ENCODE measurements at regions not wholly inside any gene's neighbourhood (a gene's known extent, or its start where the extent isn't known, plus 50 kb on each side); places are given as distances from the start of the nearest gene placed in this dataset.
"Not testable (repeated sequence)": the region's sequence is repeated elsewhere in the genome, so short reads cannot be mapped to it uniquely, and the experiment has no call there.

DNA sequence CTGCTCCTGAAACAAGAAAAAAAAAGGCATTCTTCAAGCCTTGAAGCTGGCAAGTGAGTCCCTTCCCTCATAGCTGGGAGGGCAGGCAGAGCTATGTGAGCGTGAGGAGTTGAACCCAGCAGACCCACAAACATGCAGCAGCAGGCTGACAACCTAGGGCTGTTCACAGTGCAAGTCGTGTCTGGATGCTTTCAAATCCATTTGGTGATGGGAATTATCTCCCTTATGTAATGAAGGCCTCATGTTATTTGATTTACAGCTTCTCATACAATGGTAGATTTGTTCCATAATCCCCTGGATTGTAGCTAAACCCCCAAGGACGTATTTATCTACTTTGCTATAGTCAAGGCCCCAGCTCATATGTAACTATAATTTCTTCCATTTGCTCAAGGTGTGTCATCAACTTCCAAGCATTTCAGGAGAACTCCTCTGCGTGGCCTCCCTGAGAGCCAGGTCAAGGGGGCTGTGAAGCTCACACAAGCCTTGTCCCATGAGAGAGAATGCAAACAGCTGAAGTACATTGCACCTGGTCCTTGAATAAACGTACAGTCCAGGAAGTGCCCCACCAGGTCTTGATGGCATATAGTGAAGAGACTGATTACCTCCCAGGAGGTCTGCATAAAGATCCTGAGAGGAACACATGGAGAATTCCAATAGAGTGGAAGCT, 124.8 kb upstream of the SLC1A3 start:
- DNase-seq: no peak

DNA sequence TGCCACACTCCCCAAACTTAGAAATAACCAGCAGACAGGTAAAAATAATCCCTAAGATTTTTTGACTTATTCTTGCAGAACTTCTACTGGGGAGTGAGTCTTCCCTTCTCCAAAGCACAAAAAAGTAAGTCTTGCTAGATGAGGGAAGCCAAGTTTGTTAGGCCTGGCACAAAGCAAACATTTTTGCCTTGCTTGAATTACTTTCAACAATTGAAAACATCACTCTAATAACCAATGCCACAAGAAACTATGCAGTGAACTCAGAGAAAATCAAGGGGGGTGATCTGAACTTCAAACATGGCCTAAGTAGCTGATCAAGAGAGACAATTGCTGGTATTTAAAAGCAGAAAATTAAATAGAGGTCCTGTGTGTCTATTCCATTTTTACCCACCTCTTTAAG, 123.6 kb upstream of the SLC1A3 start:
- DNase-seq: no peak

DNA sequence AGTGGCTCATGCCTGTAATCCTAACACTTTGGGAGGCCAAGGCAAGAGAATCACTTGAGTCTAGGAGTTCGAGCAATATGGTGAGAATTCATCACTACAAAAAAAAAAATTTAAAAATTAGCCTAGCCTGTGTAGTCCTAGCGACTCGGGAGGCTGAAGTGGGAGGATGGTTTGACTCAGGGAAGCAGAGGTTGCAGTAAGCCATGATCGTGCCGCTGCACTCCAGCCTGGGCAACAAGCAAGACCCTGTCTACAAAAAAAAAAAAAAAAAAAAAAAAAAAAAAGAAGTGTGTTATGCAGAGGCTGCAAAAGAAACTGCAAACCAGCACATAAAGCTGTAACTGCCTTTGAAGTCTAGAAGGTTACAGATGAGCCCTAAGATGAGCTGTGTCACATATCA, 116.9 kb upstream of the SLC1A3 start:
- no peak for DNase-seq

DNA sequence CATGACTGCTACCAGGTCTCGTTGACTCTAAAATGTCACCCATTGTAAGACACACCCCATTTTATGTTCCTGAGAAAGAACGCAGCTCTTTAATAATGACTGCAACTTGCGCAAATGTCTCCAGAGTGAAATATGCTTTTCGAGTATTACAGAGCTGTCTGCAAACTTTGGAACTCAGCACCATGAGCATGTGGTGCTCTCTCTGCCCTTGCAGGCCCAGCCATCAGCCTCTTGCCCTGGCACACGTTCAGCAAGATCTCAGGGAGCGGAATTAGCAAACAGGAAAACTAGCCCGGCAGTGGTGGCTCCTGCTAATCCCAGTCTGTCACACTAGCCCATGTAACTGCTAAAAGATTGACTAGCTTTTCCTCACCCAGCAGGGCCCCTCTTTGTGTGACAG, 114.5 kb upstream of the SLC1A3 start:
- DNase-seq: no peak

DNA sequence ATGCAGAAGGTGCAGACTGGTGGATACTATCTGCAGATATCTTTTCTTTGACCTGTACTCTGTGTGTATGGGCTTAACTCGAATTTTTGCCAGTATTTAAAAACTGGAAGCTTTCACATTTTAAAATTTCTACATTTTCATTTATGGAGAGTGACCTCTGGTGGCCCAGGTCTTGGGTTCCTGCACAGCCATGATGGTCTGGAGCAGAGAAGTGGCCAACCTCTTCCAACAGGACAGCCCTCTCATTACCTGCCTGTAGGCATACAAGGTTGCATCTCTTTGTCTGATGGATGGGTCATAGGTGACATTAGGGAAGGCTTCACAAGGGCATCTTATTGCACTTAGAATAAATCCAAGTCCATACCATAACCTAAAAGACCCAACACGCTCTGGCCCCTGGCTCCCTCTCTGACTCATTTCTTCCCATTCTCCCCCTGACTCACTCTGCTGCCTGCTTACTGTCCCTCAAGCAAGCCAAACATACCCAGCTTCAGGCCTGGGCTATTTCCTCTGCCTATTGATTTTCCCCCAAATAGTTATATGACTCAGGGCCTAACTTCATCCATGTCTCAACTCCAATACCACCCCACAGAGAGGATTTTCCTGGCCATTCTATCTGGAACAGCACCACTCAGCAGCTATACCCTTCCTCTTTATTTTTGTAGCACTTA, 113.3 kb upstream of the SLC1A3 start:
- no peak for DNase-seq

DNA sequence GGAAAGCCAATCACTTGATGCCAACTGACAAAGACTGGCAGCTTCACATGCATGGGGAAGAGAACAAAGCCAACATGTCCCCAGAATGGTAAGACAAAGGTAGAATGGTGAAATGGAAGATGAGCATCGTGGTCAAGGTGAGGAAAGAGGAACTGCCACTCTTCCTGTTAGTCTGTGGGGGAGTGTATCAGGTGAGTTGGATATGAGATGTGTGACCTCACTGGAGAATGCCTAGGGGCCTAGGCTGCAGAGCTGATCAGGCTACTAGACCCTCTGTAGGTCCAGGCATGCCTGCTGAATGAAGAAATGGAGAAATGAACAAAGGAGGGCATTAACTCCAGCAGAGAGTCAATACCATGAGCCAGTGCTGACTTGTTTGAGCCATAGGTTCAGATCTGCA, 112.4 kb upstream of the SLC1A3 start:
- no peak for DNase-seq

DNA sequence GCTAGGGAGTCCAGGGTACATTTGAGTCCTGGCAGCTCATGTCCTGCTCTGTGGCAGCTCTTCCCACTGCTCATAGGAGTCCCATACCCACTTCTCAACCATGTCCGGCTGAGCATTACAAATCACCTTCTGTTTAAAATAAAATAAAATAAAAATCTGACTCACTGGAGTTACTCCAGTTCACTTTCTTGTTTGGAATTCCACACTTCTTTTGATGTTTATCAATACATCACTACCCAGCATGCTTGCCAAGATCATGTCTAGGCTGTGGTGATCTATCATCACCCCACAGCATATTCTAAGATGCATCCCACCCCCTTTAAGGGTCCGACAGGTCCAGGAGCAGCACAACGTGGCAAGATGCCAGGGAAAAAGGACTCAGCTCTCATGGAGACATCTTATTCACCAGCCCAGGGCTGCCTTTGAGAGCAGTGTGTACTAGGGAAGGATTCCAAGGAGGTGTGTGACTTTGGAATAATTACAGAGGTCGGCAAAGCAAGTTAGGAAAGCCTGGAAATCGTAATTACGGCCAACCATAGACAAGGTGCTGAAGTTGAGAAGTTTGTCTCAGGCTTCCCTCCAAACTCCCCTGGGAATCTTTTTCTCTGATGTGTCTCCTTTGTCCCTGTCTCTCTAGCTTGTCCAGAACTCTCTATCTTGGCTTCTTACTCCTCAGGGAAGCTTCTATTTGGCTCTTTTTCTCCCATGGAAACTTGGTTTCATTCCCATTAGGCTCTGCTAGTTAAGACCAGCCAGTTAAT, 111.4 kb upstream of the SLC1A3 start:
- DNase-seq: no peak

DNA sequence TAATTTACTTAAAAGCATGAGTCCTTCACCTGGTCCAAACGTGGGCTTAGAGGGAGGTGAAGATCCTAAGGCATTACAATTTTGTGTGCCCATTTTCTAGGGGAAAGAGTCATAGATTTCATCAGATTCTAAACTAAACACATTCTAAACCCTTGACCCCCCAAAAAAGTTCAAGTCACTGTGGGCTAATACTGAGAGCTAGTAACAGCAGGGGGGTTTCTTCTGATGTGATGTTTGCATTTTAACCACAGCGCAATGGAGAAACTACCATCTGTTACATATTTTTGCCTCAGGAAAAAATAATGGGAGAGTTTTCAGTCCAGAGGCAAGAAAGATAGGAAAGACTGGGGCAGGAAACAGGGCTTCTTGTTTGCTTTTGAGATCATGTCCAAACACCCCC, 110.8 kb upstream of the SLC1A3 start:
- no peak for DNase-seq

DNA sequence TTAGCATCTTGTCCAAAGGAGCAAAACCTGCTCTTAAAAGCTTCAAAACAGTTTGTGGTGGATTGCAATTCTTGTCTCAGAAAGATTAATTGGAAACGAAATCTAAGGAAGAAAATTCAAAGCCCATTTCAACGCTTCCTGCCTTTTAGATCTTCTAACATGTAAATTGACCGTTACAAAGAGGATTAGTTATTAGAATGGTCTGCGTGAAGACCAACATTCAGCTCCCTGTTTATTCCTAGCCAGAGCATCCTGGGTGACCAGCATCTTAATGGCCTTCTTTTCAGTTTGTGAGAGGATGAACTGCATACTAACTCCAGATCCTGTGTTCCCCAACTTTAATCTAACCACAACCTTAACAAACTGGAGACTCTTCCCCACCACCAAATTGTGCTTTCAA, 109.9 kb upstream of the SLC1A3 start:
- DNase-seq: no peak

DNA sequence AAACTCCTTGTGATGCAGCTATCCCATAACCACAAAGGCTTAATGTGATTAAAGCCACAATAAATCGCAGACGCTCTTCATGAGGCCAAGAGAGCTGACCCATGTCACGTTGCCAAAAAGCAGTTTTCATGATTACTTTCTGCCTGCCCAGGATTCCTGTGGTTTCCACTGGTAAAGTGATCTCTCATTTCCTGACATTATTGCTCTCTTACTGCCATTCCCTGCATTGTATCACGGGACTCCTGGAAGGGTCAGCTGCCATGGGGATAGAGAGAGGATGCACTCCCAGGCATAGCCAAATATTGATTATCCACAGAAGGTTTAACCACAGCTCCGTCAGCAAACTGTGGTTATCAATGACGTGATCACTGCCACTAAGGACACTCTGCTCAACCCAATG, 103.8 kb upstream of the SLC1A3 start:
- peak; percentile 15 for DNase-seq

DNA sequence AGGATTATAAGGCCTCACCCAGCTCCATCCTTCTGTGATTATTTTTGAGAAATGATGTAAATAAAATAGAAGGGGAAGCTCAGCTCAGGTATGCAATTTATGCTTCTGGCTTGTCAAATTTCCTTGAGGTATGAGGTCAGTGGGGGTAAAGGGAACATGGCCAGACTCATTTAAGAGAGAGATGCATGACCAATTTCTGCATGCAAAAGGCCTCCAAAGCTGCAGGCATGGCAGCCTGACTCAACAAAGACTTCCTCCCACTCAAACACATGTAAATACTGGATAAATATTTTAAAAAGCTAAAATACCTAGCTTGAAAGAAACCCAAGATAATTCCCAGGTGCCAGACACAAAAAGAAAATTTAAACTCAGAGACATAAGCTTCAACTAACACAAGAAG, 101.4 kb upstream of the SLC1A3 start:
- no peak for DNase-seq

DNA sequence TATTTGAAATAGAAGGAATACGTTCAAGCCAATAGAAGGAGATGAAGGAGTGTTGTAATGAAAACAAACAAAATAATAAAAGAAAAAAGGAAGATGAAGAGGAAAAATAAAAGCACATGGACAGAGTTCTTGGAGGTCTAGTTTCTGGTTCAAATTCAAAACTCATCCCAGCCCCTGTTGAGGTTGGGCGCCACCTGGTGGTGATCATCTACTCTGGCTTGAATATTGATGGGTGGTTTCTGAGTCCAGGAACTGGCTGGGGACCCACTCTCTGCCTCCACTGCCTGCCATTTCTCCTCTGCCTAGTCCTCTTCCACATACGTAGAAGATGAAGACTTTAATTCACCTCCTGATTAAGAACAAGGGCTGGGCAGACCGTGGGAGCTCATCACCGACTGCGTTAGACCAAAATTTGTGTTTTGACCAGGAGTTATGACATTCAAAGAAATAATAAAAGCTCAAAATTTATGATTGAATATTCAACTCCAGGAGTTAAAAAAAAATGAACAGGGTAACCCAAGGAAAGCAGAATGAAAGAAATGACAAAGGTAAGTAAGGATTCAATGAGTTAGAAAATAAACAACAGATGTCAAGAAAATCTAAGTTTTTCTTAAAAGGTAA, 99.0 kb upstream of the SLC1A3 start:
- DNase-seq: peak; percentile 65

DNA sequence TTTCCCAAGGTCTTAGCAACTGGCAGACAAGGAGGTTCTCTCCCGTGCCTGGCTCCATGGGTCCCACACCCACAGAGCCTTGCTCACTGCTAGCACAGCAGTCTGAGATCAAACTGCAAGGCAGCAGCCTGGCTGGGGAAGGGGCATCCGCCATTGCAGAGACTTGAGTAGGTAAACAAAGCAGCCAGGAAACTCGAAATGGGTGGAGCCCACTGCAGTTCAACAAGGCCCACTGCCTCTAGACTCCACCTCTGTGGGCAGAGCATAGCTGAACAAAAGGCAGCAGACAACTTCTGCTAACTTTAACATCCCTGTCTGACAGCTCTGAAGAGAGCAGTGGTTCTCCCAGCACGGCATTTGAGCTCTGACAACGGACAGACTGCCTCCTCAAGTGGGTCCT, 98.1 kb upstream of the SLC1A3 start:
- DNase-seq: not testable (repeated sequence)

DNA sequence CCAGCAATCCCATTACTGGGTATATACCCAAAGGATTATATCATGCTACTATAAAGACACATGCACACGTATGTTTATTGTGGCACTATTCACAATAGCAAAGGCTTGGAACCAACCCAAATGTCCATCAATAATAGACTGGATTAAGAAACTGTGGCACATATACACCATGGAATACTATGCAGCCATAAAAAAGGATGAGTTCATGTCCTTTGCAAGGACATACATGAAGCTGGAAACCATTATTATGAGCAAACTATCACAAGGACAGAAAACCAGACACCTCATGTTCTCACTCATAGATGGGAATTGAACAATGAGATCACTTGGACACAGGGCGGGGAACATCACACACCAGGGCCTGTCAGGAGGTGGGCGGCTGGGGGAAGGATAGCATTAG, 92.8 kb upstream of the SLC1A3 start:
- not testable (repeated sequence) for DNase-seq

DNA sequence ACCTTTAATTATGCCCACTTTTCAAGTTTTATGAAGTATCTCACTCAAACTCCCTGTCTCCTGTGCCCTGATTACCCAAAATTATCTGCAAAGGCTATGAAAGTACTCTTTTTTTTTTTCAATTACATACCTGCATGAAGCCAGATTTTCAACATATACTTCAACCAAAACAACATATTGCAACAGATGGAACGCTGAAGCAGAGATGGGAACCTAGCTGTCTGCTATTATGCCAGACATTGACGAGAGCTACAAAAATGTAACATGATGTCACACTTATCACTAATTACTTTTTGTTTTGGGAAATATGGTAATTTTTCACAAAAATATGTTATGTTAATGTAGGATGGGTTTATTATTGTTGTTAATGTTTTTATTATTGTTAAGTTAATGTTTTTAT, 86.5 kb upstream of the SLC1A3 start:
- DNase-seq: no peak

DNA sequence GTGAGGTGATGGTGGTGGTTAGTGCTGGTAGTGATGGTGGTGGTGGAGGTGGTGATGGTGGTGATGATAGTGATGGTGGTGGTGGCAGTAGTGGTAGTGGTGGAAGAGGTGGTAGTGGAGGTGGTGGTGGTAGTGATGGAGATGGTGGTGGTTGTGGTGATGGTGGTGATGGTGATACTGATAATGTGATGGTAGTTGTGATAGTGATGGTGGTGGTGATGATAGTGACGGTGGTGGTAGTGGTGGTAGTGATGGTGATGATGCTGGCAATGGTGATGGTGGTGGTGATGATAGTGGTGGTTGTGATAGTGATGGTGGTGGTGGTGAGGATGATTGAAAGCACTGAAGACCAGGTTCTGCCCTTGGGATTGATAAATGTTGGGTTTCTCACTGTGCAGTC, 85.2 kb upstream of the SLC1A3 start:
- DNase-seq: no peak

DNA sequence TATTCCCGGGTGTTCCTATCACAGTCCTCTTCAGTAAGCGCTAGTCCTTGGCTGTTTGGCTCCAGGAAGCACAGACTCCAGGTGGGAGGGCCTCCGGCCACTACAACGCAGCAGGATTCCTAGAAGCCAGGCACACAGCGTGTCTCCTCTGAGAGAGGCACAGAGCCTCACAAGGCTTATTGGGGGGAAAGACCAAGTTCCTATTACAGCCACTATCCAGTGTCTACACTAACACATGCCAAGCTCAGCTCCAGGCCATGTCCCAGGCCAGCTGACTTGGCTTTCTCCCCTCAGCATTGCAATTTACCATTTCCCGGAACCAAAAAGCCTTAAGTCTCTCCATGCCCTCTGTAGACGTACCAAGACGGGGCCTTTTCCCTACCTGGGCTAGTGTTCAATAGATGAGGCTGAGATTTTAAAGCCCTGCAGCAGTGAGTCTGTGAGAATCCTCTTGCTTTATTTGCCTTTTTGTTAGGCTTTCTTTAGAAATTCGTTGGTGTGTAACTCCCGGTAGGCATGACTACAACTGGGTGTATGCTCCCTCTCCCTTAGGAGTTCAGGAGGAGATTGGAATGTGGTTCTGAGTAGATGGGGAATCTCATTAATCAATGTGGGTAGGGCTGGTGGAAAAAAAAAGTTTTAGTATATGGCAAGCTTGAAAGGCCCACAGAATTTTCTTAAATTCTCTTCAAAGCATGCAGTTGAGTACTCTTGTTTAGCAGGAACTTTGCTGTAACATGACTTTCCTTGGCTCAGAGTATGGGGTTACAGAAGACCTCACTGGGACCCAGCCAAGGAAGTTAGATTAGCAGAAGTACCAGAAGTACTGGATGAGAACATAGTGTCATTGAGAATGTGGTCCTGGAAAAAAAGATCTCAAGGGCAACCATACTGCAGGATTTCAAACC, 84.3 kb upstream of the SLC1A3 start:
- no peak for DNase-seq

DNA sequence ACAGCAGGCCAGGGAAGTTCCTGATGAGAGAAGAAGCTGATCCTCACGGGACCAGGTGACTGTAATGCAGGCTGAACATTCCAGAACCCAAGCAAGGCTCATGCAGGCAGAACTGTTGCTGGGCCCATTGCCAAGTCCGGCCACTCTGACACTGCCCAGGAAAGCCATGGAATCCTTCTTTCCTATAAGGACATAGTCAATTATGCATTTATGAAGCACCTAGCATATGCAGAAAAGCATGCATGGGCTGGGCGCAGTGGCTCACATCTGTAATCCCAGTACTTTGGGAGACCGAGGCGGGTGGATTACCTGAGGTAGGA, 83.7 kb upstream of the SLC1A3 start:
- DNase-seq: no peak

DNA sequence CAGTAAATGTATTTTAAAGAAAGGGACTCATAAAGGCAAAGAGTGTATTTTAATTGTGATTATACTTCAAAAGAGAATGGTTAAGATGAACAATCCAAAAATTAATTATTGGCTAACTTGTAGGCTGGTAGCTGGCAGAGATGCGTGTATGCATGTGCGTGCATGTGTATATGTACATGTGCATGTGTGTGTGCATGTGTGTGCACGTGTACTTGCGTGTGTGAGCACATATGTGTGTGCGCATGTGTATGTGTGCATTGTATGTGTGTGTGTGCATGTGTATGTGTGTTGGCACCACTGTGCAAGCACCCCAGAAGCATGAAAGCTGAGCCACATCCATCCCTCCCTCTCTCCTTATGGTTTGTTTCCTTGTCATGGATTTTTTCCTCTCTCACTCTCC, 83.0 kb upstream of the SLC1A3 start:
- no peak for DNase-seq

DNA sequence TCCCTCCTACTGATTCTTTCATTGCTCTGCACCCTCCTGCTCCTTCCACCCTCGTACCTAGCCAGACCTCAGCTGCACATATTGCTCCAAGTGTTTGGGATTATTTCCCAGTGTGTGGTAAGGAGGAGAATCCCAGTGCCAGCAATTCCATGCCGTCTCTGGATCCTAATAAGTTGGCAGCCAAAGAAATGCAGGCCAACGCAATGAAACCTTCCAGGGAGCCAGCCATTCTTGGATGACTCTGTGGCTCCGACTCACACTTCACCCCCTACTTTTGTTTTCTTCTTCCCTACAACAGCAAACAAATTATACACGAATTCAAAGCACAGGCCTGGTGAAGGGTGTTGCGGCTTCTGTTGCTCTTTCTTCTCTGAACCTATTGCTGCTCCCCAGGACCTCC, 82.5 kb upstream of the SLC1A3 start:
- DNase-seq: no peak

DNA sequence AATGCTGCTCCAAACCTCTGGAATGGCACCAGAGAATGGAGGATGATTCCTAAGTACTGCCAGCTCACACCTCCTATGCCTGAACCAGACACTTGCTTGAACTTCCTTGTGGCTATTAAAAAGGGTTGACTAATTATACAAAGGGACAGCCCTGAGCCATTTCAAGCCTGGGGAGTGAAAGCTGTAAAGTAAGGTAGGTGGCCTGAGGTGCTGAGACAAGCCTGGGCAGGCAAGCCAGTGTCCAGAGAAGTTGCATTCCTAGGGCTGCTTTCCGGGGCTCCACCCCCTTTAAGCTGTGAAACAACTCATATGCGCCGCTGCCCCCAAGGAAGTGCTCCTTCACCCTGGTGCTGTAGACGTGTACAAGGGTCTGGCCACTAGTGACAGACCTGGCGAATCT, 79.9 kb upstream of the SLC1A3 start:
- no peak for DNase-seq

DNA sequence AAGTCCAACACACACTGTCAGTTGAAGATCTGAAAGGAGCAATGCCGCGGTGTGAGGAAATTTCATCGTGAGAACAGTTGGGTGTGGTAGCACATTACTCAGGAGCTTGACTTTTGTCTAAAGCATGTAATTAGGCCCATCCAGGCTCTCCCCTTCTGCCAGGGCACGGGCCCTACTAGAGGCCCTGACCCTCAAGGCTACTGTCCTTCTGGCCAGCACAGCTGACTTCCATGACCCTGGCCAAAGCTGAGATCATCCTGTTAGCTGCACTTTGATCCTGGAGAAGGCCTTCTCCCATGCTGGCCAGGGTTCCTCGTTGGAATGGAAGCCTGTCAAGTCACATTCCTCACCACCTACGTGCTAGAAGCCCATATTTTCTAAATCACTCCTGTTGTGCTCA, 77.8 kb upstream of the SLC1A3 start:
- DNase-seq: no peak
